Progenitor cell of endocrine pancreas (in vitro differentiated cells): ENCODE measurements at regions not wholly inside any gene's neighbourhood (a gene's known extent, or its start where the extent isn't known, plus 50 kb on each side); places are given as distances from the start of the nearest gene placed in this dataset.

ENCODE experiments used
- DNase-seq: peaks from one replicate; pipeline ENCODE4 v3.0.0; 2021; ENCODE audit warnings: low spot score; ENCODE audit not compliant: unreplicated experiment
- H3K27ac Mint-ChIP-seq: 2 replicates; pipeline ENCODE4 v1.8.0; 2021; ENCODE audit warnings: mild to moderate bottlenecking, moderate library complexity, mixed read lengths
- H3K27me3 Mint-ChIP-seq: 2 replicates; pipeline ENCODE4 v1.8.0; 2021; ENCODE audit warnings: mixed read lengths
- H3K36me3 Mint-ChIP-seq: 2 replicates; pipeline ENCODE4 v1.8.0; 2022; ENCODE audit warnings: mixed read lengths; ENCODE audit not compliant: insufficient read depth
- H3K4me1 Mint-ChIP-seq: 2 replicates; pipeline ENCODE4 v1.8.0; 2021; ENCODE audit warnings: low read depth, mixed read lengths
- H3K4me3 Mint-ChIP-seq: 2 replicates; pipeline ENCODE4 v1.8.0; 2021; ENCODE audit warnings: low read depth, mild to moderate bottlenecking, moderate library complexity, mixed read lengths
- H3K9me3 Mint-ChIP-seq: 2 replicates; pipeline ENCODE4 v1.8.0; 2021; ENCODE audit warnings: low read depth, mixed read lengths
- CTCF ChIP-seq: fragments of 200-600 bp; sonication (generic); IDR thresholded peaks from one replicate; pipeline ENCODE4 v1.5.0; 2021; ENCODE audit warnings: antibody characterized with exemption, mild to moderate bottlenecking; ENCODE audit not compliant: unreplicated experiment

GRCh38 chr10:30782537-30783461 lies 153.2 kb upstream of the LYZL2 start:
- TF ChIP-seq CTCF, result no peak
- H3K9me3 Mint-ChIP-seq, result no peaks in the 10 kb centered on the region
- no peak for DNase-seq
- H3K4me3 Mint-ChIP-seq, result no peak overlapping the region
- H3K27ac Mint-ChIP-seq, result no peak overlapping the region
- H3K27me3 Mint-ChIP-seq, result peaks cover 39% of the 10 kb centered on the region
- no peaks in the 10 kb centered on the region for H3K36me3 Mint-ChIP-seq
- H3K4me1 Mint-ChIP-seq, result peaks cover 11% of the 10 kb centered on the region

- TF ChIP-seq CTCF, result no peak
- Mint-ChIP-seq H3K9me3 (no peaks in the 10 kb centered on the region), H3K4me3 (no peak overlapping the region), H3K4me1 (peaks cover 11% of the 10 kb centered on the region), H3K36me3 (no peaks in the 10 kb centered on the region), H3K27ac (no peak overlapping the region), H3K27me3 (peaks cover 38% of the 10 kb centered on the region)
- no peak for DNase-seq
These were observed 152.6 kb upstream of the LYZL2 start for GRCh38 chr10:30782157-30782536.

DNA sequence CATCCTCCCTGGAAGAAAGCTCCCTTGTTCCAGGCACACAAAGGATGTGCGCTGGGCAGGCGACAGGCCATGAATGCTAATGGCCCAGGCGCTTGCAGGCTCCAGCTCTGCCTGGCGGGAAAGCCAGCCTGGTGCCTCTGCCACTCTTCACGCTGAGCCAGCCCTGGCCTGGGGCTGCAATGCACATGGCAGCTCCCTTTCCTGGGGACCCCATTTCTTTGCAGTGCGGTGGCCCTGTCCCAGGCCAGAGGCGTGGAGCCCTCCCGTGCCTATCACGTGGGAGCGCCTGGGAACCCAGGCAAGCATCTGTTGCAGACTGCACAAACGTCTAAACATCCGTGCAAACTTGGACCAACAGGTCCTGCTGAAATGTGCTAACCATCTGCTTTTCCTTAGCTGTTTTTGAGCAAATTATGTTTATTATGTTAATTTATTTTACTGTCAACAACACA lies 152.1 kb upstream of the LYZL2 start:
- DNase-seq, result no peak
- Mint-ChIP-seq H3K36me3 (no peaks in the 10 kb centered on the region), H3K27me3 (peaks cover 43% of the 10 kb centered on the region), H3K27ac (no peak overlapping the region), H3K4me1 (peaks cover 11% of the 10 kb centered on the region), H3K9me3 (no peaks in the 10 kb centered on the region), H3K4me3 (no peak overlapping the region)
- no peak for TF ChIP-seq CTCF

DNA sequence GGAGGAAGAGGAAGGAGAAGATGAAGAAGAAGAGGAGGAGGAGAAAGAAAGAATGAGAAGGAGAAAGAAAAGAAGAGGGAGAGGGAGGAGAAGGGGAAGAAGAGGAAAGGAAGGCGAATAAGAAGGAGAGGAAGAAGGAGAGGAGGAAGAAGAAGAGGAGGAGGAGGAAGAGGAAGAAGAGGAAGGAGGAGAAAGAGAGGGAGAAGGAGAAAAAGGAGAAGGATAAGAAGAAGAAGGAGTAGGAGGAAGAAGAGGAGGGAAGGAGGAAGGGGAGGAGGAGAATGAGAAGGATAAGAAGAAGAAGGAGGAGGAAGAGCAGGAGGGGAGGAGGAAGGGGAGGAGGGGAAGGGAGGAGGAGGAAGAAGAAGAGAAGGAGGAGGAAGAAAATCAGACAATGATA lies 149.2 kb upstream of the LYZL2 start:
- peaks cover 45% of the 10 kb centered on the region for H3K27me3 Mint-ChIP-seq
- DNase-seq, result no peak
- no peak overlapping the region for H3K4me3 Mint-ChIP-seq
- no peak overlapping the region for H3K27ac Mint-ChIP-seq
- H3K9me3 Mint-ChIP-seq, result no peaks in the 10 kb centered on the region
- H3K36me3 Mint-ChIP-seq, result no peaks in the 10 kb centered on the region
- no peak for TF ChIP-seq CTCF
- H3K4me1 Mint-ChIP-seq, result peaks cover 4% of the 10 kb centered on the region

DNA sequence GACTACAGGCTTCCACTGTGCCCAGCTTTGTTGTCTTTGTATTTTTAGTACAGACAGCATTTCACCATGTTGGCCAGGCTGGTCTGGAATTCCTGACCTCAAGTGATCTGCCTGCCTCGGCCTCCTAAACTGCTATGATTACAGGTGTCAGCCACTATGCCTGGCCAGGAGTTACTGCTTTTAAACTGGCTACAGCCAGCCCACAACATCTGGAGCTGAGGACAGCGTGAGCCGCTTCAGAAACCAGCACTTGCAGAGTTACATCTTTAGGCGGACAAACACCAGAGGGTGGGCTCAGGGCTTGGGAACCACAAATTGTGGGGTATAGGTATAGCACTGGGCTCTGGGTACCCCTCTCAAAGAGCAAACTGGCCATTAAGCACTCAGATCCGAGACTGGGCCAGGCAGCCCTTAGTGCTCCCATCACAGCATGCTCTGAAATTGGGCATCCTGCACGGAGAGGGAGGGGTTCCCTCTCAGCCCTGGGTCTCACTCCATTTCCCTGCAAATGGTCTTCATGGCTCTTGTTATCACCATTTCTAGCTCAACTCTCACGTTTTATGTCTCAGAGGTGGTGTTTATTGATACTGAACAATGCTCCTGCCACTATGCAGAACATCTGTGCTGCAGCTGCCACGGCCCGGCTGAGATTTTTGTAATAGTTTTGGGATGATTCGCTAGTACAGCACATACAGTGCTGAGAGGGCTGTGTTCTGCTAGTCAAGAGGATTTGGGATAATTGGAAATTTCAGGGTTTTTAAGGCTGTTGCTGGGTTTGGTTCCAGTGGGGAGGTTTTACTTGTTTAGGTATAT lies 146.4 kb upstream of the LYZL2 start:
- Mint-ChIP-seq H3K9me3 (peaks cover 5% of the 10 kb centered on the region), H3K4me3 (no peak overlapping the region), H3K27ac (no peak overlapping the region), H3K36me3 (no peaks in the 10 kb centered on the region), H3K4me1 (no peaks in the 10 kb centered on the region), H3K27me3 (peaks cover 34% of the 10 kb centered on the region)
- no peak for TF ChIP-seq CTCF
- no peak for DNase-seq
